Cardiac muscle cell (in vitro differentiated cells and primary cell): ENCODE measurements at regions not wholly inside any gene's neighbourhood (a gene's known extent, or its start where the extent isn't known, plus 50 kb on each side); places are given as distances from the start of the nearest gene placed in this dataset.

Source experiments
- DNase-seq, 2 donors: peaks; one replicate each; pipeline versions ENCODE4 v3.0.0 to v3.0.0-alpha.2; 2010 to 2017; ENCODE audit warnings: low read depth in 1 of 2, low spot score in 1 of 2
- H3K27ac ChIP-seq: fragments of 200-600 bp; sonication (generic); 2 replicates; pipeline ENCODE4 v1.5.1; 2016
- H3K27me3 ChIP-seq: fragments of 200-600 bp; sonication (generic); 2 replicates; pipeline ENCODE4 v1.6.0; 2016; ENCODE audit warnings: control low read depth
- H3K36me3 ChIP-seq: fragments of 200-600 bp; sonication (generic); 2 replicates; pipeline ENCODE4 v1.5.1; 2016; ENCODE audit warnings: control low read depth
- H3K4me1 ChIP-seq: fragments of 200-600 bp; sonication (generic); 2 replicates; pipeline ENCODE4 v1.8.1; 2017; ENCODE audit warnings: low read depth, mild to moderate bottlenecking, mixed run types
- H3K4me3 ChIP-seq: fragments of 200-600 bp; sonication (generic); 2 replicates; pipeline ENCODE4 v1.5.1; 2016; ENCODE audit warnings: mild to moderate bottlenecking
- H3K9me3 ChIP-seq: fragments of 200-600 bp; sonication (generic); 2 replicates; pipeline ENCODE4 v1.5.1; 2017; ENCODE audit warnings: low read depth, mild to moderate bottlenecking, control low read depth
- TF ChIP-seq, protein P1 (sequence below): IDR thresholded peaks from 2 replicates; pipeline ENCODE4 v1.5.1; 2012; ENCODE audit warnings: low read depth, mild to moderate bottlenecking, low read length

- no peak overlapping the region for H3K4me3 ChIP-seq
- H3K4me1 ChIP-seq, result no peaks in the 10 kb centered on the region
- H3K27me3 ChIP-seq, result no peaks in the 10 kb centered on the region
- DNase-seq, result no peak
- H3K27ac ChIP-seq, result no peak overlapping the region
- TF ChIP-seq, protein P1, sequence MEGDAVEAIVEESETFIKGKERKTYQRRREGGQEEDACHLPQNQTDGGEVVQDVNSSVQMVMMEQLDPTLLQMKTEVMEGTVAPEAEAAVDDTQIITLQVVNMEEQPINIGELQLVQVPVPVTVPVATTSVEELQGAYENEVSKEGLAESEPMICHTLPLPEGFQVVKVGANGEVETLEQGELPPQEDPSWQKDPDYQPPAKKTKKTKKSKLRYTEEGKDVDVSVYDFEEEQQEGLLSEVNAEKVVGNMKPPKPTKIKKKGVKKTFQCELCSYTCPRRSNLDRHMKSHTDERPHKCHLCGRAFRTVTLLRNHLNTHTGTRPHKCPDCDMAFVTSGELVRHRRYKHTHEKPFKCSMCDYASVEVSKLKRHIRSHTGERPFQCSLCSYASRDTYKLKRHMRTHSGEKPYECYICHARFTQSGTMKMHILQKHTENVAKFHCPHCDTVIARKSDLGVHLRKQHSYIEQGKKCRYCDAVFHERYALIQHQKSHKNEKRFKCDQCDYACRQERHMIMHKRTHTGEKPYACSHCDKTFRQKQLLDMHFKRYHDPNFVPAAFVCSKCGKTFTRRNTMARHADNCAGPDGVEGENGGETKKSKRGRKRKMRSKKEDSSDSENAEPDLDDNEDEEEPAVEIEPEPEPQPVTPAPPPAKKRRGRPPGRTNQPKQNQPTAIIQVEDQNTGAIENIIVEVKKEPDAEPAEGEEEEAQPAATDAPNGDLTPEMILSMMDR, result no peak
- no peaks in the 10 kb centered on the region for H3K36me3 ChIP-seq
- H3K9me3 ChIP-seq, result no peaks in the 10 kb centered on the region
Observed at GRCh38 chr6:17020889-17021538, 80.8 kb upstream of the STMND1 start.

DNA sequence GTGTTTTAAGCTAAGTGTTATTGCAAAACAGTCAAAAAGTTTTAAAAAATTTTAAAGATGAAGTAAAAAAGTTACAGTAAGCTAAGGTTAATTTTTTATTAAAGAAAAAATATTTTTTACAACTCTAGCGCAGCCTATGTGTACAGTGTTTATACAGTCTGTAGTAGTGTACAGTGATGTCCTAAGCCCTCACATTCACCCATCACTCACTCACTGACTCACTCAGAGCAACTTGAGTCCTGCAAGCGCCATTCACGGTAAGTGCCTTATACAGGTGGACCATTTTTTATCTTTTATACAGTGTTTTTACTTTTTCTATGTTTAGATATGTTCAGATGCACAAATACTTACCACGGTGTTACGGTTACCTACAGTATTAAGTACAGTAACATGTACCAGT lies 83.4 kb upstream of the STMND1 start:
- Histone ChIP-seq H3K36me3 (no peaks in the 10 kb centered on the region), H3K27me3 (no peaks in the 10 kb centered on the region), H3K4me3 (no peak overlapping the region), H3K9me3 (no peaks in the 10 kb centered on the region), H3K4me1 (no peaks in the 10 kb centered on the region), H3K27ac (no peak overlapping the region)
- no peak for DNase-seq
- TF ChIP-seq, protein P1, result no peak

- Histone ChIP-seq H3K4me1 (no peaks in the 10 kb centered on the region), H3K36me3 (no peaks in the 10 kb centered on the region), H3K9me3 (no peaks in the 10 kb centered on the region), H3K4me3 (no peak overlapping the region), H3K27ac (no peak overlapping the region), H3K27me3 (no peaks in the 10 kb centered on the region)
- TF ChIP-seq, protein P1, result no peak
- DNase-seq, result no peak
Observed at GRCh38 chr6:17017416-17017815, 84.4 kb upstream of the STMND1 start.

GRCh38 chr6:17015551-17016381 lies 86.1 kb upstream of the STMND1 start:
- DNase-seq, result peak in 1 of 2 donors; percentile 68
- H3K36me3 ChIP-seq, result no peaks in the 10 kb centered on the region
- TF ChIP-seq, protein P1, result no peak
- H3K4me1 ChIP-seq, result no peaks in the 10 kb centered on the region
- H3K27me3 ChIP-seq, result no peaks in the 10 kb centered on the region
- no peak overlapping the region for H3K27ac ChIP-seq
- no peak overlapping the region for H3K4me3 ChIP-seq
- H3K9me3 ChIP-seq, result no peaks in the 10 kb centered on the region

DNA sequence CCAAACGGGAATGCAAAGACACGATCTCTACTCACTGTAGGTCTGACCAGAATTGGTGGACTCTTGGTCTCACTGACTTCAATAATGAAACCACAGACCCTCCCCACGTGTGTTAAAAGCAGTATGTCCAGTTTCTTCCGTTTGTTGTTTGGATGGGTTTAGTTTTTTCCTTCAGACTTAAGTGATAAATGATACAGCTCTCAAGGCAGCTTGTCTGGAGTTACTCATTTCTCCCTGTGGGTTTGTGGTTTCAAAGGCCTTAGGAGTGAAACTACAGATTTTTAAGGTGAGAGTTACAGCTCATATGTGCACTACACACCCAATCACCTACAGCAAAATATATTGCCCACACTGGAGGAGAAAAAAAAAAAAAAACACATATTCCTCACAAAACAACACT lies 86.7 kb upstream of the STMND1 start:
- peak in 1 of 2 donors; percentile 32 for DNase-seq
- H3K9me3 ChIP-seq, result no peaks in the 10 kb centered on the region
- H3K4me3 ChIP-seq, result no peak overlapping the region
- no peaks in the 10 kb centered on the region for H3K36me3 ChIP-seq
- no peak overlapping the region for H3K27ac ChIP-seq
- no peaks in the 10 kb centered on the region for H3K27me3 ChIP-seq
- TF ChIP-seq, protein P1, result no peak
- no peaks in the 10 kb centered on the region for H3K4me1 ChIP-seq
